G401 (cell line): ENCODE measurements at regions not wholly inside any gene's neighbourhood (a gene's known extent, or its start where the extent isn't known, plus 50 kb on each side); places are given as distances from the start of the nearest gene placed in this dataset.
"Not testable (repeated sequence)": the region's sequence is repeated elsewhere in the genome, so short reads cannot be mapped to it uniquely, and the experiment has no call there.

Experiments used
- DNase-seq: peaks from one replicate; pipeline ENCODE4 v3.0.0-alpha.2; 2015; ENCODE audit warnings: low spot score
- in situ Hi-C: cut with HindIII; loops from 2 replicates; pipeline ENCODE4 v1.10.0; 2016; ENCODE audit warnings: low sequenced_read_pairs, mixed read lengths

GRCh38 chrX:40422021-40422420 is 158.7 kb upstream of the ATP6AP2 start:
- in situ Hi-C loops, result no loop called here
- DNase-seq, result no peak

GRCh38 chrX:40420899-40421729 is 159.7 kb upstream of the ATP6AP2 start:
- in situ Hi-C loops, result no loop called here
- DNase-seq, result peak; percentile 72

- no peak for DNase-seq
- in situ Hi-C loops, result no loop called here
Observed at GRCh38 chrX:40418813-40419195, 162.0 kb upstream of the ATP6AP2 start.

- no peak for DNase-seq
- in situ Hi-C loops, result no loop called here
Observed at GRCh38 chrX:40418146-40418812, 162.5 kb upstream of the ATP6AP2 start.

GRCh38 chrX:40415675-40416074 is 165.1 kb upstream of the ATP6AP2 start:
- DNase-seq, result no peak
- in situ Hi-C loops, result no loop called here

- DNase-seq, result no peak
- in situ Hi-C loops, result no loop called here
Observed at GRCh38 chrX:40414335-40414734, 166.4 kb upstream of the ATP6AP2 start.

- no peak for DNase-seq
Observed at GRCh38 chrX:40411340-40412111, 169.2 kb upstream of the ATP6AP2 start.

GRCh38 chrX:40410859-40411258 is 169.9 kb upstream of the ATP6AP2 start:
- no peak for DNase-seq
- in situ Hi-C loops, result no loop called here

More at GRCh38 chrX:40411340-40412111, 169.2 kb upstream of the ATP6AP2 start:
- in situ Hi-C loops, result no loop called here

DNA sequence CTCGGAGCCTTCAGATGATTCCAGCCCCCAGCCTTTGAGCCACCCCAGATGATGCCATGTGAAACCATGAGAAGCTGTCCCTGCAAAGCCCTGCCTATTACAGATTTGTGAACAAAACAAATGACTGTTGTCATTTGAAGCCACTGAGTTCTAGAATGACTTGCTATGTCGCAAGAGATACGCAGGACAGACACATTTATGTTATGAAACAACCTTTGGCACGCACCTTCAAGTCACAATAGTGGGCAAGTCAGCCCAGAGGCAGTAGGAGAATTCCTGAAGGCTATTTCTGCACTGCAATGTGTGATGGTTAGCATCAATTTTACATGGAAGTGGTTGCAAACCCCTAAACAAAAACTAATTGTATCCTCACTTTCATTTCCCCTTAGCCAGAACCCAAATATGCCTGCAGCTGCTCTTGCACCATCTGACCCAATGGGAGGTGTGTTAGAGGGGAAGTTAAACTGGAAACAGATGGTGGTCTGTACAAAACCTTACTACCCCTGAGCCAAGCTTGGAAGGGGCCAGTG is 174.4 kb upstream of the ATP6AP2 start:
- DNase-seq, result no peak
- in situ Hi-C loops, result no loop called here

DNA sequence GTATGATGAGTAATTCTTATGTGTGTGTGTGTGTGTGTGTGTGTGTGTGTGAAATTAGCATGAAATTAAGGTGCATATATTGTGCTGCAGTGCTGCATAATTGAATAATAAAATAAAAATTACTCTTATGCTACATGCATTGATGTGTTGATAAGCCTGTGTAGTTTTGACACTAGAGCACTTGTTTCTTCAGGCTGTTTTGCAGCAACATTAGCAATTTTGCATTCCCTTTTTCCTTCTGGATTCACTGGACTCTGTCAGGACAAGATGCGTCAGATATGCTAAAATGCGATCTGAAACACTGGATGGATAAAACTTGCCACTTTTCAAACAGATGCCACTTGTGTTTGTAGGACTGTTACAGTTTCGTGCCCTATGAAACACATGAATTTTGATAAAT is 175.4 kb upstream of the ATP6AP2 start:
- no peak for DNase-seq
- in situ Hi-C loops, result no loop called here

DNA sequence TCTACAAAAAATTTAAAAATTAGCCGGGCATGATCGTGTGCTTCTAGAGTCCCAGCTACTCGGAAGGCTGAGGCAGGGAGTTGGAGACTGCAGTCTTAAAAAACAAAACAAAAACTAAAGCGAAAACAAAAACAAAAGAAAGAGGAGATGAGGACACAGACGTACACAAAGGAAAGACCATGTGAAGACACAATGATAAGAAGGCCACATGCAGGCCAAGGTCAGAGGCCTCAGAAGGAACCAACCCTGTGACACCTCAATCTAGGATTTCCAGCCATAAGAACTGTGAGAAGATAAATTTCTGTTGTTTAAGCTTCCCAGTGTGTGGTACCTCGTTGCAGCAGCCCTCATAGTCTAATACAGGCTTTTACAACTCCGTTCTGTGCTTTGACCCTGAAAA is 177.0 kb upstream of the ATP6AP2 start:
- in situ Hi-C loops, result no loop called here
- DNase-seq, result no peak

DNA sequence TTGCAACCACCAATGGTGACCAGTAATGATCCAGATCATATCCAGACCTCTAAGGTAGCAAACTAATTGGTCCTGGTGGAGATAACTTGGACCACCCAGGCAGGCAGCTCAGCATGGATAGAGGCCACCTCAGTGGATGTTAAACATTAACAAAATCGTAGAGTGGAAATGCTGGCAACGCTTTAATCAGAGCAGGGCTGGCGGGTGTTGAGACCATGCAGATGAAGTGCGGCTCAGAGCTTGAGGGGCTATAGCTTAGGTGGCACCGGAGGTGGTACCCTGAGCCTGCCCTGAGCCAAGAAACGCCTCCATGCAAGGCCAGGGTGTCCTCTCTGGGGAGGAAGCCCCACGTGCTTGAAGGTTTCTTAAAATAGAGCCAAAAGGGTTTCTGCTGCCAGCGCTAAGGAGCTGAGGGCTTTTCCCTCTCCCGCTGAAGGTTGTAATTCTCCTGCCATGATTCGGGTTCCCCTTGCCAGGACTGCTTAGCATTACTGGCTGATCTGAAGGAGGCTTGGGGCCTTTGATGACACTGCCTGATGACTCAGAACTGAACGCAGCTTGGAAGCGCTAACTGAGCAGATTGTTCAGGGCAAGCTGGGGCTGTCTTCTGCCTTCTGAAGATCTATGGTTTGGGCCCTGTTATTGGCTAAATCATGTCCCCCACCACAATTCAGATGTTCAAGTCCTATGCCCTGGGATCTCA is 177.8 kb upstream of the ATP6AP2 start:
- in situ Hi-C loops, result no loop called here
- peak; percentile 55 for DNase-seq

GRCh38 chrX:40395102-40395501 is 185.7 kb upstream of the ATP6AP2 start:
- no peak for DNase-seq

GRCh38 chrX:40394302-40394701 is 186.5 kb upstream of the ATP6AP2 start:
- in situ Hi-C loops, result no loop called here
- DNase-seq, result no peak

More at GRCh38 chrX:40395102-40395501, 185.7 kb upstream of the ATP6AP2 start:
- in situ Hi-C loops, result no loop called here

DNA sequence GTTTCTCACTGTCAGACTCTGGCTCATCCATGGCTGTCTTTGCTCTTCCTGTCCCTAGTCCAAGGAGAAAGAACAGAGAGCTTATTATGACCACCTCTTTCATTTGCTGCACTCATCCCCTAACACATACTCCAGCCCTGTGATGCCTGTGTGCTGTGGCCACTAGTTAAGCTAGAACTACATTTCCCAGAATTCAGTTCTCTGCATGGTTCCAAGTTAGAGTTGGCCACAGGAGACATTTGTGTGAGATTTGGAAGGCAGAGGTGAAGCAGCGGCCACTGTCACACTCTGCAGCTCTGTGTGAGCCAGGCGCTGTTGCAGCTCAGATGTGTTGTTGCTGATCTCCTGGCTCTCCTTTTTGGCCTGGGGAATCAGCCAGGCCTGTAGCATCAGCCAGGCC is 188.2 kb upstream of the ATP6AP2 start:
- in situ Hi-C loops, result no loop called here
- DNase-seq, result no peak

- DNase-seq, result no peak
- in situ Hi-C loops, result no loop called here
Observed at GRCh38 chrX:40391662-40392061, 189.1 kb upstream of the ATP6AP2 start.

DNA sequence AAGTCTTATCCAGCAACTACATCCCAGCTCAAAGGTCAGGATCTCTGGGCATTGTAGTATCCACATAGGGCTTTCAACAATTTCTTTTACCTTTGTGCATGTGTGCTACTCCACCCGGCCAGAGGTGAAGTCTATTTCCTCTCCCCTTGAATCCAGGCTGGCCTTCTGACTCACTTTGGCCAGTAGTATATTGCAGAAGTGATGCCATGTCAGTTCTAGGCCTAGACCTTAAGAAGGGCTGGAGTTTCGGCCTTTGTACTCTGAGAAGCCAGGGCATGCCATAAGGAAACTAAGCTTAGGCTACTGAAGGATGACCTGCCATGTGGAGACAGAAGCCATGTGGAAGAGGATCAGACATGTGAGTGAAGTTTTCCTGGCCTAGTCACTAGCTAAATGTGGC is 191.2 kb upstream of the ATP6AP2 start:
- DNase-seq, result no peak
- in situ Hi-C loops, result no loop called here

GRCh38 chrX:40388441-40388840 is 192.3 kb upstream of the ATP6AP2 start:
- in situ Hi-C loops, result no loop called here
- no peak for DNase-seq

DNA sequence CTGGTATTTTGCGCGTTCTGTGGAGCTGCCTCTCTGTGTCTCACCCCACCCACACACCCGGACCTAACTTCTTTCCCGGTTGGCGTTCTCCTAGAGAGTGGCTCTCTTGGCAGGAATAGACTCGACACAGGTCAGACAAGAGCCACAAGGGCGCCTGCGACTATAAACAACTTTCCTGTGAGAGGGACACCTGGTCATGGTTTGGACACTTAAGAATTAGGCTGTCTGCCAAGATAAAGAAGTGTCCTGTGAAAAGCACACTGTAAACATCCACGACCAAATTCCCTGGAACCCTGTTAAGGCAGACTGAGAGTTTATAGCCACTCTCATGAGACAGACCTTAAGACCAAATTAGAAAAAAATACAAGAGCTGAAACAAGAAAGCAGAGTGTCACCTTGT is 192.9 kb upstream of the ATP6AP2 start:
- in situ Hi-C loops, result not testable (repeated sequence)

More for the DNA sequence above, 192.9 kb upstream of the ATP6AP2 start:
- DNase-seq, result not testable (repeated sequence)
